ENCODE measurements at regions not wholly inside any gene's neighbourhood (a gene's known extent, or its start where the extent isn't known, plus 50 kb on each side); places are given as distances from the start of the nearest gene placed in this dataset.

DNA sequence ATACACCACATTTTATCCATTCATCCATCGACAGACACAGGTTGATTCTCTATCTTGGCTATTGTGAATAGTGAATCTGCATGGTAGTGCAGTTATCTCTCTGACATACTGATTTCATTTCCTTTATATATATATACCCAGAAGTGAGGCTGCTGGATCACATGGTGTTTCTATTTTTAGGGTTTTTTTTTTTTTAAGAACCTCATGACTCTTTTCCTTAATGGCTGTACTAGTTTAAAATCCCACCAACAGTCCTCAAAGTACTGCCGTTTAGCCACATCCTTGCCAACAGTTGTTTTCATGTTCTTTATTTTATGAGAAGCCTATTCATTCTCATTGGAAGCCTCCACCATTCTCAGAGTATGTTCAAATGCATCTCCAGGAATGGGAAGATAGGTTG is 258.7 kb upstream of the SNX7 start:
- Histone ChIP-seq H3K4me3 (ENCODE audit: low read length) (no peak overlapping the region), H3K36me3 (ENCODE audit: insufficient read depth, low read length) (no peaks in the 10 kb centered on the region), H3K27ac (ENCODE audit: low read depth in 1 of 2, low read length in 2 of 2) (no peak overlapping the region), H3K27me3 (ENCODE audit: control insufficient read depth in 1 of 2, insufficient read depth in 2 of 2, low read length in 2 of 2) (no peaks in the 10 kb centered on the region), H3K4me1 (ENCODE audit: insufficient read depth, low read length) (no peaks in the 10 kb centered on the region), H3K9me3 (ENCODE audit: control insufficient read depth in 1 of 2, insufficient read depth in 1 of 2, low read length in 2 of 2) (no peaks in the 10 kb centered on the region)
- no peaks in the 10 kb centered on the region for H3K9me3 Mint-ChIP-seq
- H3K27ac Mint-ChIP-seq, result no peak overlapping the region
- peaks cover 18% of the 10 kb centered on the region for H3K4me1 Mint-ChIP-seq (ENCODE audit: low read depth)
- CTCF ChIA-PET, result no interaction called here
- H3K36me3 Mint-ChIP-seq (ENCODE audit: low read depth), result no peaks in the 10 kb centered on the region
- ATAC-seq (ENCODE audit: poor library complexity) (no peak), DNase-seq (peak in 1 of 14 experiments; percentile 23)
- H3K4me3 Mint-ChIP-seq, result no peak overlapping the region
- no peaks in the 10 kb centered on the region for H3K27me3 Mint-ChIP-seq
- TF ChIP-seq, protein P1, sequence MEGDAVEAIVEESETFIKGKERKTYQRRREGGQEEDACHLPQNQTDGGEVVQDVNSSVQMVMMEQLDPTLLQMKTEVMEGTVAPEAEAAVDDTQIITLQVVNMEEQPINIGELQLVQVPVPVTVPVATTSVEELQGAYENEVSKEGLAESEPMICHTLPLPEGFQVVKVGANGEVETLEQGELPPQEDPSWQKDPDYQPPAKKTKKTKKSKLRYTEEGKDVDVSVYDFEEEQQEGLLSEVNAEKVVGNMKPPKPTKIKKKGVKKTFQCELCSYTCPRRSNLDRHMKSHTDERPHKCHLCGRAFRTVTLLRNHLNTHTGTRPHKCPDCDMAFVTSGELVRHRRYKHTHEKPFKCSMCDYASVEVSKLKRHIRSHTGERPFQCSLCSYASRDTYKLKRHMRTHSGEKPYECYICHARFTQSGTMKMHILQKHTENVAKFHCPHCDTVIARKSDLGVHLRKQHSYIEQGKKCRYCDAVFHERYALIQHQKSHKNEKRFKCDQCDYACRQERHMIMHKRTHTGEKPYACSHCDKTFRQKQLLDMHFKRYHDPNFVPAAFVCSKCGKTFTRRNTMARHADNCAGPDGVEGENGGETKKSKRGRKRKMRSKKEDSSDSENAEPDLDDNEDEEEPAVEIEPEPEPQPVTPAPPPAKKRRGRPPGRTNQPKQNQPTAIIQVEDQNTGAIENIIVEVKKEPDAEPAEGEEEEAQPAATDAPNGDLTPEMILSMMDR (IDR thresholded peaks at IDR 0.05), result no peak
- POLR2A ChIA-PET, result no interaction called here
- intact Hi-C loops (cut with DNase I, micrococcal nuclease), result no loop called here

DNA sequence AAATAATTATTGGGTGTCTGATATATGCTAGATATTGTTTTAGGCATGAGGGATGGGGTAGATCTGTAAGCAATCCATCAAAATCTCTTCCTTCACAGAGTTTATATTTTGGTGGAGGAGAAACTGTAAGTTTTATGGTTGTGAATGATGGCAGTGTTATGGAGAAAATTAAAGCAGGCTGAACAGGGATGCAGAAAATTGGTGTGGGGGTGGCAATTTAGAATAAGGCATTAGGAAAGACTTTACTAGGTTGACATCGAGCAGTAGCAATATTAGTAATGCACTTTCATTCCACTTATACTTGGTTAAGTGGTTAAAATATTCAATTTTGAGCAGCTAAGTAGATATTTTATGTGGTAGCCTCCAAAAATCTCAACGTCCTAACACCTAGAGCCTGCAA is 261.1 kb upstream of the SNX7 start:
- CTCF ChIA-PET, result no interaction called here

DNA sequence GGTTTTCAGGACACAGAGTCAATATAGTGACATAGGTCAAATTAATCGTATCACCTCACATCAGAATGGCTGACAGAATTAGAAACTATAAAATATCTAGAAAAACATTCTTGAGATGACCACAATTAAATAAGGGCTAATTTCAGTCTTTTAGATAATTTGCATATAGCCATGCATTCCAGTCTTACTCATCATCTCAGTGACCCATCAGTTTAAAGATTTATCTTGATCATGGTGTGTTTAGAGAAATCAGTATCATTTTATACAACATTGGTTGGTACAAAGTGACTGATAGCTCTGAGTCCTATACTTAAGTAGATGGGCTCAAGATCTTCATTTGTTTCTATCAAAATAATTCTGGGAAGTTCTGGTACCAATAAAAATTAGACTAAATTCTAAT is 262.3 kb upstream of the SNX7 start:
- Mint-ChIP-seq H3K36me3 (ENCODE audit: low read depth) (no peaks in the 10 kb centered on the region), H3K4me1 (ENCODE audit: low read depth) (peaks cover 12% of the 10 kb centered on the region), H3K27ac (no peak overlapping the region), H3K9me3 (no peaks in the 10 kb centered on the region), H3K4me3 (no peak overlapping the region), H3K27me3 (no peaks in the 10 kb centered on the region)
- ATAC-seq (ENCODE audit: poor library complexity) (no peak), DNase-seq (no peak)
- Histone ChIP-seq H3K4me1 (ENCODE audit: insufficient read depth, low read length) (no peaks in the 10 kb centered on the region), H3K27ac (ENCODE audit: low read depth in 1 of 2, low read length in 2 of 2) (no peak overlapping the region), H3K27me3 (ENCODE audit: control insufficient read depth in 1 of 2, insufficient read depth in 2 of 2, low read length in 2 of 2) (no peaks in the 10 kb centered on the region), H3K36me3 (ENCODE audit: insufficient read depth, low read length) (no peaks in the 10 kb centered on the region), H3K9me3 (ENCODE audit: control insufficient read depth in 1 of 2, insufficient read depth in 1 of 2, low read length in 2 of 2) (no peaks in the 10 kb centered on the region), H3K4me3 (ENCODE audit: low read length) (no peak overlapping the region)
- TF ChIP-seq, protein P1 (IDR thresholded peaks at IDR 0.05), result no peak
- POLR2A ChIA-PET, result no interaction called here
- CTCF ChIA-PET, result no interaction called here
- intact Hi-C loops (cut with DNase I, micrococcal nuclease), result no loop called here

More for the DNA sequence above, 261.1 kb upstream of the SNX7 start:
- no peak overlapping the region for H3K27ac ChIP-seq (ENCODE audit: low read depth in 1 of 2, low read length in 2 of 2)
- Mint-ChIP-seq H3K9me3 (no peaks in the 10 kb centered on the region), H3K27ac (no peak overlapping the region), H3K27me3 (no peaks in the 10 kb centered on the region), H3K4me1 (ENCODE audit: low read depth) (peaks cover 14% of the 10 kb centered on the region), H3K36me3 (ENCODE audit: low read depth) (no peaks in the 10 kb centered on the region), H3K4me3 (no peak overlapping the region)
- H3K9me3 ChIP-seq (ENCODE audit: control insufficient read depth in 1 of 2, insufficient read depth in 1 of 2, low read length in 2 of 2), result no peaks in the 10 kb centered on the region
- no peak overlapping the region for H3K4me3 ChIP-seq (ENCODE audit: low read length)
- ATAC-seq (ENCODE audit: poor library complexity) (no peak), DNase-seq (no peak)
- intact Hi-C loops (cut with DNase I, micrococcal nuclease), result no loop called here
- H3K27me3 ChIP-seq (ENCODE audit: control insufficient read depth in 1 of 2, insufficient read depth in 2 of 2, low read length in 2 of 2), result no peaks in the 10 kb centered on the region
- H3K36me3 ChIP-seq (ENCODE audit: insufficient read depth, low read length), result no peaks in the 10 kb centered on the region
- TF ChIP-seq, protein P1 (IDR thresholded peaks at IDR 0.05), result no peak
- no peaks in the 10 kb centered on the region for H3K4me1 ChIP-seq (ENCODE audit: insufficient read depth, low read length)
- POLR2A ChIA-PET, result no interaction called here

Measured in CD4-positive, alpha-beta T cell (primary cell).